Adrenal gland (tissue), 9 donors: ENCODE measurements at regions not wholly inside any gene's neighbourhood (a gene's known extent, or its start where the extent isn't known, plus 50 kb on each side); places are given as distances from the start of the nearest gene placed in this dataset.

Experiments
- DNase-seq, 7 donors: peaks; one replicate each; pipeline ENCODE4 v3.0.0-alpha.2; 2019 to 2020
- H3K27ac ChIP-seq, 5 donors: fragments of 200-600 bp; sonication (generic) in 4 of 5; 1 replicate in 3 of 5; 2 replicates in 2 of 5; pipeline versions ENCODE4 v1.5.1 to v1.8.0; 2016 to 2020; ENCODE audit warnings: mild to moderate bottlenecking in 1 of 5
- H3K27me3 ChIP-seq: fragments of 200-600 bp; 2 replicates; pipeline ENCODE4 v1.8.0; 2021
- H3K36me3 ChIP-seq, 2 donors: fragments of 200-600 bp; replicated peaks in 1 of 2; 1 replicate in 1 of 2; 2 replicates in 1 of 2; pipeline versions ENCODE4 v1.5.1 to v1.8.0; 2018 to 2022
- H3K4me1 ChIP-seq, 2 donors: fragments of 200-600 bp; replicated peaks in 1 of 2; 1 replicate in 1 of 2; 2 replicates in 1 of 2; pipeline versions ENCODE4 v1.5.1 to v1.8.0; 2018 to 2021
- H3K4me3 ChIP-seq, 4 donors: fragments of 200-600 bp; sonication (generic) in 3 of 4; one replicate each; pipeline ENCODE4 v1.5.1; 2016 to 2018
- H3K9me3 ChIP-seq, 3 donors: fragments of 200-600 bp; sonication (generic) in 1 of 3; replicated peaks in 1 of 3; 1 replicate in 2 of 3; 2 replicates in 1 of 3; pipeline versions ENCODE4 v1.5.1 to v1.8.0; 2016 to 2021
- CTCF ChIP-seq, 6 experiments: fragments of 450-650 bp in 4 of 6; fragments of 200-600 bp in 2 of 6; sonication (generic) in 1 of 6; IDR thresholded peaks; 1 replicate in 5 of 6; 2 replicates in 1 of 6; pipeline versions ENCODE4 v1.5.1 to v1.8.0; 2016 to 2021; ENCODE audit warnings: antibody characterized with exemption in 6 of 6, mild to moderate bottlenecking in 2 of 6, moderate library complexity in 1 of 6
- POLR2A ChIP-seq, 2 donors: fragments of 450-650 bp; IDR thresholded peaks; one replicate each; pipeline ENCODE4 v1.6.1; 2017; ENCODE audit warnings: antibody characterized with exemption in 2 of 2, mild to moderate bottlenecking in 2 of 2, moderate library complexity in 1 of 2
- WGBS, 4 donors: extraction: QIAGEN DNeasy Blood & Tissue Kit in 2 of 4; methylation state at CpG; one replicate each; pipeline versions ENCODE4 v1.1.5 to v1.1.7; 2013 to 2017; 5-methylcytosine and 5-hydroxymethylcytosine counted together
- intact Hi-C, 2 donors: fragments of 100-400 bp; cut with DNase I; formaldehyde crosslinking; loops; one replicate each; pipeline versions ENCODE4 v1.14.1 to v1.15.0; 2022 to 2023
- donor health status: healthy with polysubstance abuse.
- donor health status: Bipolar disorder and iron deficiency.
- donor health status: DM: yes; HTN: yes; CAD: no.
- donor health status: DM: no; HTN: no; CAD: no.
- donor health status: DM: no; HTN: no; CAD: no.

GRCh38 chr4:130238121-130238520 lies 1142.2 kb downstream of the C4orf33 start:
- intact Hi-C loops, result no loop called here
- DNase-seq, result no peak

DNA sequence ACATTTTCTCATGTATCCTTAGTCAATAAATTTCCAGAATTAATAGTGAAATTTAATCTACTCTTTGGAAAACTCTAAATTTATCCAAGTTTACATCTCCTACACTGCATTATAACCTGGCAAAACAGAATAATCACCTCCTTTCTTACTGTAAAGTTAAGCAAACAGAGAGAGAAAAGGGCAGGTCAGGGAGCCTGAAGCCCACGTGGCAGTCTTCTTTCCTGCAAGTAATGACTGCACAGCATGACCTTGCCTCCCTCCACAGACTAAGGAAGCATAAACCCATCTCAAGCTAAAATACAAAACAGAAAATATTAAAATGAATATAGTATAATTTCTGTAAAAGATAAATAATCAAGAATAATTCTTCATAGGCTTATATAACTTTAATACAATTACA lies 1153.0 kb downstream of the C4orf33 start:
- Histone ChIP-seq H3K36me3 (no peaks in the 10 kb centered on the region), H3K27me3 (no peaks in the 10 kb centered on the region), H3K9me3 (peaks cover 0 to 12% (median 0%) of the 10 kb centered on the region in 3 donors), H3K4me1 (no peaks in the 10 kb centered on the region), H3K27ac (no peak overlapping the region), H3K4me3 (no peak overlapping the region)
- TF ChIP-seq CTCF (IDR thresholded peaks at IDR 0.05) (no peak), POLR2A (IDR thresholded peaks at IDR 0.05) (no peak)
- WGBS, 4 donors, result 0 to 15% (median 13%) methylated on average over 1 of the region's 1 CpG
- no peak for DNase-seq
- intact Hi-C loops, result no loop called here

More at GRCh38 chr4:130238121-130238520, 1142.2 kb downstream of the C4orf33 start:
- H3K4me1 ChIP-seq, result no peaks in the 10 kb centered on the region
- H3K4me3 ChIP-seq, result no peak overlapping the region
- no peak for TF ChIP-seq POLR2A (IDR thresholded peaks at IDR 0.05)
- TF ChIP-seq CTCF (IDR thresholded peaks at IDR 0.05), result no peak
- no peaks in the 10 kb centered on the region for H3K9me3 ChIP-seq
- H3K36me3 ChIP-seq, result no peaks in the 10 kb centered on the region
- H3K27ac ChIP-seq, result no peak overlapping the region
- H3K27me3 ChIP-seq, result no peaks in the 10 kb centered on the region
- 39 to 48% (median 43%) methylated on average over 3 of the region's 3 CpGs for WGBS, 4 donors

DNA sequence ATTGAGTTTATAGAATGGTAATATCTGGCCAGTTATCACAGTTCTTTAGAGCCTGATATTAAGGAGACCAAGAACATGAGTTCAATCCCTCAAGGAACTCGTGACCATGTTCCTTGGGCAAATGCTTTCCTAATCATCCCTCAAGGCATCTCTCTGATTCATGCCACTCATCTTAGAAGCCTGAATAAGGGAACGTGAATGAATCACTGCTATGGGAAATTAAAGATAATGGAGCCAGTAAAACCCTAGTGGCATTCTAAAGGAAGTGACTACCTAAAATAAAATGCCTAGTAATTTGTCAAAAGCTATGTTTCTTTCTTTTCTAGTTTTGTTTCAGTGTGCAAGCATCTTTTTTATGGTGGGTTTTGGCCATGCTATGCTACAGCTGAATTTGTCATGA lies 1161.3 kb downstream of the C4orf33 start:
- WGBS, 4 donors, result 43 to 62% (median 54%) methylated on average over 2 of the region's 2 CpGs

DNA sequence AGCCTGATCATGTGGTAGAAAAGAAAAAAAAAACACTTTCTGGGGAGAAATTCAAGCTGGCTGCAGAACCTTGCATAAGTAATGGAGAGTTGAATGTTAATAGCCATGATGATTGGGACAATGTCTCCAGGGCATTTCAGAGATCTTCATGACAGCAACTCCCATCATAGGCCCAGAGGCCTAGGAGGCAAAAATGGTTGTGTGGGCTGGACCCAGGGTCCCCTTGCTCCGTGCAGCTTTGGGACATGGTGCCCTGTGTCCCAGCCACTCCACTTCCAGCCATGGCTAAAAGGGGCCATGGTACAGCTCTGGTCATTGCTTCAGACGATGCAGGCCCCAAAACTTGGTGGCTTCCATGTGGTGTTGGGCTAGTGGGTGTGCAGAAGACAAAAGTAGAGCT lies 1170.9 kb downstream of the C4orf33 start:
- intact Hi-C loops, result no loop called here
- no peaks in the 10 kb centered on the region for H3K9me3 ChIP-seq
- TF ChIP-seq CTCF (IDR thresholded peaks at IDR 0.05) (no peak), POLR2A (IDR thresholded peaks at IDR 0.05) (no peak)
- no peaks in the 10 kb centered on the region for H3K27me3 ChIP-seq
- no peaks in the 10 kb centered on the region for H3K36me3 ChIP-seq
- H3K4me1 ChIP-seq, result no peaks in the 10 kb centered on the region
- no peak overlapping the region for H3K27ac ChIP-seq
- 60 to 70% (median 63%) methylated on average over 2 of the region's 2 CpGs for WGBS, 4 donors
- no peak for DNase-seq
- no peak overlapping the region for H3K4me3 ChIP-seq

More for the DNA sequence above, 1161.3 kb downstream of the C4orf33 start:
- Histone ChIP-seq H3K4me3 (no peak overlapping the region), H3K9me3 (peaks cover 0 to 2% (median 0%) of the 10 kb centered on the region in 3 donors), H3K27me3 (no peaks in the 10 kb centered on the region), H3K27ac (no peak overlapping the region), H3K4me1 (no peaks in the 10 kb centered on the region), H3K36me3 (no peaks in the 10 kb centered on the region)
- TF ChIP-seq CTCF (IDR thresholded peaks at IDR 0.05) (no peak), POLR2A (IDR thresholded peaks at IDR 0.05) (no peak)
- intact Hi-C loops, result no loop called here
- DNase-seq, result no peak
